Astrocyte (in vitro differentiated cells and primary cell): ENCODE measurements at regions not wholly inside any gene's neighbourhood (a gene's known extent, or its start where the extent isn't known, plus 50 kb on each side); places are given as distances from the start of the nearest gene placed in this dataset.

ENCODE experiments used
- DNase-seq: peaks from one replicate; pipeline ENCODE4 v3.0.0-alpha.2; 2010; ENCODE audit warnings: low read depth
- FAIRE-seq: peaks from 2 replicates; lab custom pipeline; 2011; peaks lifted over from hg19 to GRCh38; lab: Jason Lieb, UNC
- H2AFZ ChIP-seq: 2 replicates; pipeline ENCODE4 v1.6.0; 2012; ENCODE audit warnings: low read depth, low read length, inconsistent platforms
- H3K27ac ChIP-seq: 2 replicates; pipeline ENCODE4 v1.5.1; 2011; ENCODE audit warnings: low read depth, low read length, inconsistent platforms
- H3K27me3 ChIP-seq: 2 replicates; pipeline ENCODE4 v1.6.0; 2011; ENCODE audit warnings: low read length, inconsistent platforms; ENCODE audit not compliant: insufficient read depth
- H3K36me3 ChIP-seq: 2 replicates; pipeline ENCODE4 v1.5.1; 2011; ENCODE audit warnings: low read length, inconsistent platforms; ENCODE audit not compliant: insufficient read depth
- H3K4me1 ChIP-seq: 2 replicates; pipeline ENCODE4 v1.5.1; 2011; ENCODE audit warnings: low read length, inconsistent platforms; ENCODE audit not compliant: insufficient read depth
- H3K4me2 ChIP-seq: 2 replicates; pipeline ENCODE4 v1.6.0; 2012; ENCODE audit warnings: low read length, inconsistent platforms
- H3K4me3 ChIP-seq: 2 replicates; pipeline ENCODE4 v1.5.1; 2011; ENCODE audit warnings: low read depth, mild to moderate bottlenecking, low read length, inconsistent platforms; ENCODE audit not compliant: insufficient read depth
- H3K79me2 ChIP-seq: 2 replicates; pipeline ENCODE4 v1.6.0; 2012; ENCODE audit warnings: mild to moderate bottlenecking, low read length, inconsistent platforms; ENCODE audit not compliant: insufficient read depth
- H3K9ac ChIP-seq: 2 replicates; pipeline ENCODE4 v1.6.0; 2012; ENCODE audit warnings: mild to moderate bottlenecking, low read length, inconsistent platforms
- H3K9me3 ChIP-seq: 2 replicates; pipeline ENCODE4 v1.5.1; 2012; ENCODE audit warnings: low read depth, mild to moderate bottlenecking, low read length, inconsistent platforms; ENCODE audit not compliant: insufficient read depth
- H4K20me1 ChIP-seq: 2 replicates; pipeline ENCODE4 v1.6.0; 2012; ENCODE audit warnings: low read length, inconsistent platforms; ENCODE audit not compliant: insufficient read depth
- H3K27ac Mint-ChIP-seq: one replicate; pipeline ENCODE4 v1.8.0; 2021; ENCODE audit warnings: mild to moderate bottlenecking, mixed read lengths; ENCODE audit not compliant: unreplicated experiment
- H3K27me3 Mint-ChIP-seq: one replicate; pipeline ENCODE4 v1.8.0; 2021; ENCODE audit warnings: low read depth, mixed read lengths; ENCODE audit not compliant: unreplicated experiment
- H3K36me3 Mint-ChIP-seq: one replicate; pipeline ENCODE4 v1.8.0; 2021; ENCODE audit warnings: low read depth, mixed read lengths; ENCODE audit not compliant: unreplicated experiment
- H3K4me1 Mint-ChIP-seq: one replicate; pipeline ENCODE4 v1.8.0; 2021; ENCODE audit warnings: low read depth, mixed read lengths; ENCODE audit not compliant: unreplicated experiment
- H3K4me3 Mint-ChIP-seq: one replicate; pipeline ENCODE4 v1.8.0; 2021; ENCODE audit warnings: mild to moderate bottlenecking, moderate library complexity, mixed read lengths; ENCODE audit not compliant: unreplicated experiment
- H3K9me3 Mint-ChIP-seq: one replicate; pipeline ENCODE4 v1.8.0; 2021; ENCODE audit warnings: mild to moderate bottlenecking, mixed read lengths; ENCODE audit not compliant: unreplicated experiment
- EZH2 ChIP-seq: IDR thresholded peaks from 2 replicates; pipeline ENCODE4 v1.6.1; 2012; ENCODE audit warnings: mild to moderate bottlenecking, low read length, inconsistent platforms; ENCODE audit not compliant: insufficient read depth
- TF ChIP-seq, protein P1 (sequence below): IDR thresholded peaks from 2 replicates; pipeline ENCODE4 v1.5.1; 2011; ENCODE audit warnings: low read depth, mild to moderate bottlenecking, inconsistent platforms, low read length, moderate library complexity; ENCODE audit not compliant: insufficient read depth

GRCh38 chr4:111064342-111064993 lies 441.6 kb upstream of the PITX2 start:
- DNase-seq: peak; percentile 78
- H3K27me3 Mint-ChIP-seq: no peaks in the 10 kb centered on the region
- H3K27ac Mint-ChIP-seq: no peak overlapping the region
- Histone ChIP-seq H3K9ac (no peak overlapping the region), H3K4me2 (peak overlapping the region; percentile 58), H3K36me3 (no peaks in the 10 kb centered on the region), H3K4me3 (no peak overlapping the region), H4K20me1 (no peaks in the 10 kb centered on the region), H3K27me3 (no peaks in the 10 kb centered on the region), H2AFZ (peak overlapping the region; percentile 14), H3K4me1 (peaks cover 23% of the 10 kb centered on the region), H3K27ac (peak overlapping the region; percentile 37), H3K9me3 (no peaks in the 10 kb centered on the region), H3K79me2 (no peaks in the 10 kb centered on the region)
- peaks cover 31% of the 10 kb centered on the region for H3K4me1 Mint-ChIP-seq
- TF ChIP-seq, protein P1, sequence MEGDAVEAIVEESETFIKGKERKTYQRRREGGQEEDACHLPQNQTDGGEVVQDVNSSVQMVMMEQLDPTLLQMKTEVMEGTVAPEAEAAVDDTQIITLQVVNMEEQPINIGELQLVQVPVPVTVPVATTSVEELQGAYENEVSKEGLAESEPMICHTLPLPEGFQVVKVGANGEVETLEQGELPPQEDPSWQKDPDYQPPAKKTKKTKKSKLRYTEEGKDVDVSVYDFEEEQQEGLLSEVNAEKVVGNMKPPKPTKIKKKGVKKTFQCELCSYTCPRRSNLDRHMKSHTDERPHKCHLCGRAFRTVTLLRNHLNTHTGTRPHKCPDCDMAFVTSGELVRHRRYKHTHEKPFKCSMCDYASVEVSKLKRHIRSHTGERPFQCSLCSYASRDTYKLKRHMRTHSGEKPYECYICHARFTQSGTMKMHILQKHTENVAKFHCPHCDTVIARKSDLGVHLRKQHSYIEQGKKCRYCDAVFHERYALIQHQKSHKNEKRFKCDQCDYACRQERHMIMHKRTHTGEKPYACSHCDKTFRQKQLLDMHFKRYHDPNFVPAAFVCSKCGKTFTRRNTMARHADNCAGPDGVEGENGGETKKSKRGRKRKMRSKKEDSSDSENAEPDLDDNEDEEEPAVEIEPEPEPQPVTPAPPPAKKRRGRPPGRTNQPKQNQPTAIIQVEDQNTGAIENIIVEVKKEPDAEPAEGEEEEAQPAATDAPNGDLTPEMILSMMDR: no peak
- no peak for TF ChIP-seq EZH2
- H3K4me3 Mint-ChIP-seq: no peak overlapping the region
- FAIRE-seq: peak; percentile 96
- no peaks in the 10 kb centered on the region for H3K9me3 Mint-ChIP-seq
- H3K36me3 Mint-ChIP-seq: no peaks in the 10 kb centered on the region

GRCh38 chr4:111066001-111066400 lies 443.1 kb upstream of the PITX2 start:
- no peaks in the 10 kb centered on the region for H3K9me3 Mint-ChIP-seq
- no peaks in the 10 kb centered on the region for H3K27me3 Mint-ChIP-seq
- peak overlapping the region; percentile 89 for H3K27ac Mint-ChIP-seq
- no peak overlapping the region for H3K4me3 Mint-ChIP-seq
- H2AFZ ChIP-seq: no peak overlapping the region
- FAIRE-seq (no peak), DNase-seq (peak; percentile 3)
- no peaks in the 10 kb centered on the region for H3K9me3 ChIP-seq
- no peak overlapping the region for H3K4me3 ChIP-seq
- H3K36me3 ChIP-seq: no peaks in the 10 kb centered on the region
- TF ChIP-seq, protein P1: no peak
- peaks cover 31% of the 10 kb centered on the region for H3K4me1 Mint-ChIP-seq
- H3K79me2 ChIP-seq: no peaks in the 10 kb centered on the region
- H4K20me1 ChIP-seq: no peaks in the 10 kb centered on the region
- no peaks in the 10 kb centered on the region for H3K36me3 Mint-ChIP-seq
- peak overlapping the region; percentile 53 for H3K27ac ChIP-seq
- H3K9ac ChIP-seq: no peak overlapping the region
- peak overlapping the region; percentile 47 for H3K4me2 ChIP-seq
- H3K4me1 ChIP-seq: peaks cover 23% of the 10 kb centered on the region
- H3K27me3 ChIP-seq: no peaks in the 10 kb centered on the region

GRCh38 chr4:111066447-111066846 lies 443.6 kb upstream of the PITX2 start:
- peak overlapping the region; percentile 30 for H3K9ac ChIP-seq
- no peaks in the 10 kb centered on the region for H4K20me1 ChIP-seq
- no peaks in the 10 kb centered on the region for H3K36me3 ChIP-seq
- peak; percentile 47 for FAIRE-seq
- Mint-ChIP-seq H3K36me3 (no peaks in the 10 kb centered on the region), H3K4me1 (peaks cover 31% of the 10 kb centered on the region), H3K9me3 (no peaks in the 10 kb centered on the region), H3K27me3 (no peaks in the 10 kb centered on the region), H3K4me3 (no peak overlapping the region), H3K27ac (peak overlapping the region; percentile 26)
- H3K9me3 ChIP-seq: no peaks in the 10 kb centered on the region
- DNase-seq: peak; percentile 41
- peaks cover 23% of the 10 kb centered on the region for H3K4me1 ChIP-seq
- no peaks in the 10 kb centered on the region for H3K79me2 ChIP-seq
- peak overlapping the region; percentile 47 for H3K4me2 ChIP-seq
- H3K27ac ChIP-seq: peak overlapping the region; percentile 53
- no peak overlapping the region for H3K4me3 ChIP-seq
- no peaks in the 10 kb centered on the region for H3K27me3 ChIP-seq
- no peak overlapping the region for H2AFZ ChIP-seq
- TF ChIP-seq EZH2: no peak
- TF ChIP-seq, protein P1: no peak
